GM21717 (cell line): ENCODE measurements at regions not wholly inside any gene's neighbourhood (a gene's known extent, or its start where the extent isn't known, plus 50 kb on each side); places are given as distances from the start of the nearest gene placed in this dataset.
"Not testable (repeated sequence)": the region's sequence is repeated elsewhere in the genome, so short reads cannot be mapped to it uniquely, and the experiment has no call there.

Experiments used
- ATAC-seq: cut with Tn5 transposase; IDR thresholded peaks from one replicate; pipeline ENCODE4 v1.9.1; 2021; ENCODE audit warnings: mild to moderate bottlenecking, moderate library complexity; ENCODE audit not compliant: unreplicated experiment

- not testable (repeated sequence) for ATAC-seq
Observed at GRCh38 chr15:84409357-84409756, 173.8 kb downstream of the GOLGA6L4 start.

GRCh38 chr15:84421513-84422181 lies 179.2 kb upstream of the ZSCAN2 start:
- ATAC-seq, result not testable (repeated sequence)

GRCh38 chr15:84425327-84425726 lies 175.5 kb upstream of the ZSCAN2 start:
- not testable (repeated sequence) for ATAC-seq

GRCh38 chr15:84473305-84473877 lies 127.4 kb upstream of the ZSCAN2 start:
- ATAC-seq, result not testable (repeated sequence)

GRCh38 chr15:84476364-84477033 lies 124.3 kb upstream of the ZSCAN2 start:
- not testable (repeated sequence) for ATAC-seq

GRCh38 chr15:84477550-84477949 lies 123.3 kb upstream of the ZSCAN2 start:
- peak; percentile 82 for ATAC-seq

GRCh38 chr15:84480174-84480681 lies 120.6 kb upstream of the ZSCAN2 start:
- not testable (repeated sequence) for ATAC-seq

- ATAC-seq, result not testable (repeated sequence)
Observed at GRCh38 chr15:84483859-84484258, 117.0 kb upstream of the ZSCAN2 start.

- not testable (repeated sequence) for ATAC-seq
Observed at GRCh38 chr15:84500165-84500889, 100.5 kb upstream of the ZSCAN2 start.

GRCh38 chr15:84503101-84503500 lies 97.7 kb upstream of the ZSCAN2 start:
- ATAC-seq, result not testable (repeated sequence)

GRCh38 chr15:84505552-84505951 lies 95.3 kb upstream of the ZSCAN2 start:
- not testable (repeated sequence) for ATAC-seq

GRCh38 chr15:84512324-84512723 lies 88.5 kb upstream of the ZSCAN2 start:
- ATAC-seq, result not testable (repeated sequence)

- not testable (repeated sequence) for ATAC-seq
Observed at GRCh38 chr15:84516773-84517172, 84.0 kb upstream of the ZSCAN2 start.

GRCh38 chr15:84525491-84526344 lies 75.1 kb upstream of the ZSCAN2 start:
- ATAC-seq, result not testable (repeated sequence)

GRCh38 chr15:84530751-84531150 lies 70.1 kb upstream of the ZSCAN2 start:
- ATAC-seq, result not testable (repeated sequence)

GRCh38 chr15:84531223-84531622 lies 69.6 kb upstream of the ZSCAN2 start:
- not testable (repeated sequence) for ATAC-seq

GRCh38 chr15:84531709-84532367 lies 69.0 kb upstream of the ZSCAN2 start:
- not testable (repeated sequence) for ATAC-seq

- not testable (repeated sequence) for ATAC-seq
Observed at GRCh38 chr15:84533705-84534104, 67.1 kb upstream of the ZSCAN2 start.

- ATAC-seq, result not testable (repeated sequence)
Observed at GRCh38 chr15:84534561-84535235, 66.1 kb upstream of the ZSCAN2 start.
